ENCODE measurements at regions not wholly inside any gene's neighbourhood (a gene's known extent, or its start where the extent isn't known, plus 50 kb on each side); places are given as distances from the start of the nearest gene placed in this dataset.

- no peak for ATAC-seq
- no peak overlapping the region for H3K4me2 ChIP-seq (ENCODE audit: low read length)
- no TSS peak for BruUV-seq (replicated peaks)
- no peaks in the 10 kb centered on the region for H4K20me1 ChIP-seq (ENCODE audit: insufficient read depth)
- H3K36me3 ChIP-seq (ENCODE audit: control insufficient read depth in 1 of 2, insufficient read depth in 2 of 2, low read length in 2 of 2), result no peaks in the 10 kb centered on the region
- no peak overlapping the region for H2AFZ ChIP-seq (ENCODE audit: low read depth, low read length, poor library complexity, severe bottlenecking)
- RAD21 ChIA-PET (ENCODE audit: low non-redundant PET in 1 of 2, low total read pairs in 2 of 2, uncharacterized antibody in 2 of 2, unreplicated experiment in 2 of 2), result no interaction called here
- peaks cover 4 to 17% of the 10 kb centered on the region in 2 experiments; a peak in 2 of 4 replicates for H3K9me3 ChIP-seq (ENCODE audit: control insufficient read depth in 1 of 2, insufficient read depth in 1 of 2, low read depth in 1 of 2, low read length in 2 of 2)
- no peak overlapping the region for H3K9ac ChIP-seq (ENCODE audit: low read length)
- intact Hi-C loops (cut with micrococcal nuclease), result no loop called here
- TF ChIP-seq EZH2 (IDR thresholded peaks at IDR 0.05) (no peak), CTCF (IDR thresholded peaks at IDR 0.05 in 2 of 3, conservative IDR thresholded peaks at IDR 0.05 in 1 of 3; ENCODE audit: borderline replicate concordance in 1 of 3, insufficient read depth in 1 of 3, low read depth in 2 of 3, low read length in 2 of 3) (no peak), YY1 (IDR thresholded peaks at IDR 0.05; ENCODE audit: extremely low read depth, insufficient replicate concordance, low read depth, low read length) (no peak)
- CTCF ChIA-PET, result no interaction called here
- no peaks in the 10 kb centered on the region for H3K9me2 ChIP-seq (ENCODE audit: insufficient read depth)
- H3K27ac ChIP-seq (ENCODE audit: low read depth, low read length), result no peak overlapping the region
- no peak overlapping the region for H3K4me3 ChIP-seq (replicated peaks in 1 of 2; ENCODE audit: low read depth in 1 of 2, low read length in 2 of 2)
- H3K27me3 ChIP-seq (ENCODE audit: insufficient read depth, low read length), result no peaks in the 10 kb centered on the region
- H3K4me1 ChIP-seq (ENCODE audit: control insufficient read depth in 1 of 2, insufficient read depth in 2 of 2, low read length in 2 of 2), result no peaks in the 10 kb centered on the region
- DNase-seq (ENCODE audit: low read depth, low spot score), result no peak
- no peaks in the 10 kb centered on the region for H3K79me2 ChIP-seq (ENCODE audit: insufficient read depth, low read length)
- POLR2A ChIA-PET, result no interaction called here
Observed at GRCh38 chr2:76210551-76210950, 499.8 kb upstream of the GCFC2 start.

DNA sequence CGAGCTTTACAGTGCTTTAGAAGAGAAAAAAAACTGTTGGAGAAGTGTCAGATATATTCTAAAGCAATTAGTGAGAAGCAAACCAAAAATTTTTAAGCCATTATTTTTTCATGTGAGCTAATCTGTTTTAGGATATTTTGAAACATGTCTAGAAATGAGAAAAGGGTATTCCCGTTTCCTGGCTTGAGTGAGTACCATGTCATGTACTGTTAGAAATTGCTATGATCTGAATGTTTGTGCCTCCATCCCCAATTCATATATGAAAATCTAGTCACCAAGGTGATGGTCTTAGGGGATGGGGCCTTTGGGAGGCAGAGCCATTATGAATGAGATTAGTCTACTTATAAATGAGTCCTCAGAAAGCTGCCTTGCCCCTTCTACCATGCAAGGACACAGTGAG lies 493.3 kb upstream of the GCFC2 start:
- Histone ChIP-seq H3K79me2 (ENCODE audit: insufficient read depth, low read length) (no peaks in the 10 kb centered on the region), H2AFZ (ENCODE audit: low read depth, low read length, poor library complexity, severe bottlenecking) (no peak overlapping the region), H3K4me1 (ENCODE audit: control insufficient read depth in 1 of 2, insufficient read depth in 2 of 2, low read length in 2 of 2) (no peaks in the 10 kb centered on the region), H3K4me2 (ENCODE audit: low read length) (no peak overlapping the region), H3K27ac (ENCODE audit: low read depth, low read length) (no peak overlapping the region), H4K20me1 (ENCODE audit: insufficient read depth) (no peaks in the 10 kb centered on the region), H3K9ac (ENCODE audit: low read length) (no peak overlapping the region), H3K27me3 (ENCODE audit: insufficient read depth, low read length) (no peaks in the 10 kb centered on the region), H3K9me2 (ENCODE audit: insufficient read depth) (no peaks in the 10 kb centered on the region), H3K9me3 (ENCODE audit: control insufficient read depth in 1 of 2, insufficient read depth in 1 of 2, low read depth in 1 of 2, low read length in 2 of 2) (peaks cover 0 to 9% of the 10 kb centered on the region in 2 experiments; a peak in 2 of 4 replicates), H3K36me3 (ENCODE audit: control insufficient read depth in 1 of 2, insufficient read depth in 2 of 2, low read length in 2 of 2) (no peaks in the 10 kb centered on the region), H3K4me3 (replicated peaks in 1 of 2; ENCODE audit: low read depth in 1 of 2, low read length in 2 of 2) (no peak overlapping the region)
- DNase-seq (ENCODE audit: low read depth, low spot score) (no peak), ATAC-seq (no peak)
- intact Hi-C loops (cut with micrococcal nuclease), result no loop called here
- BruUV-seq (replicated peaks), result no TSS peak
- POLR2A ChIA-PET, result no interaction called here
- CTCF ChIA-PET, result no interaction called here
- no peak for TF ChIP-seq MAX (IDR thresholded peaks at IDR 0.05)
- TF ChIP-seq SRF (IDR thresholded peaks at IDR 0.05; ENCODE audit: low read depth), result no peak
- TF ChIP-seq, protein P1, sequence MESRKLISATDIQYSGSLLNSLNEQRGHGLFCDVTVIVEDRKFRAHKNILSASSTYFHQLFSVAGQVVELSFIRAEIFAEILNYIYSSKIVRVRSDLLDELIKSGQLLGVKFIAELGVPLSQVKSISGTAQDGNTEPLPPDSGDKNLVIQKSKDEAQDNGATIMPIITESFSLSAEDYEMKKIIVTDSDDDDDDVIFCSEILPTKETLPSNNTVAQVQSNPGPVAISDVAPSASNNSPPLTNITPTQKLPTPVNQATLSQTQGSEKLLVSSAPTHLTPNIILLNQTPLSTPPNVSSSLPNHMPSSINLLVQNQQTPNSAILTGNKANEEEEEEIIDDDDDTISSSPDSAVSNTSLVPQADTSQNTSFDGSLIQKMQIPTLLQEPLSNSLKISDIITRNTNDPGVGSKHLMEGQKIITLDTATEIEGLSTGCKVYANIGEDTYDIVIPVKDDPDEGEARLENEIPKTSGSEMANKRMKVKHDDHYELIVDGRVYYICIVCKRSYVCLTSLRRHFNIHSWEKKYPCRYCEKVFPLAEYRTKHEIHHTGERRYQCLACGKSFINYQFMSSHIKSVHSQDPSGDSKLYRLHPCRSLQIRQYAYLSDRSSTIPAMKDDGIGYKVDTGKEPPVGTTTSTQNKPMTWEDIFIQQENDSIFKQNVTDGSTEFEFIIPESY (IDR thresholded peaks at IDR 0.05; ENCODE audit: extremely low read depth, insufficient replicate concordance, low read length), result no peak
- no peak for TF ChIP-seq REST (IDR thresholded peaks at IDR 0.05; ENCODE audit: low read depth)
- TF ChIP-seq SIN3A (IDR thresholded peaks at IDR 0.05; ENCODE audit: low read depth), result no peak
- TF ChIP-seq POLR2AphosphoS5 (IDR thresholded peaks at IDR 0.05; ENCODE audit: low read depth, low read length), result no peak
- no peak for TF ChIP-seq POLR2A (IDR thresholded peaks at IDR 0.05; ENCODE audit: borderline replicate concordance, extremely low read depth, insufficient read depth, insufficient read length)
- no peak for TF ChIP-seq SP1 (IDR thresholded peaks at IDR 0.05; ENCODE audit: low read depth)
- no peak for TF ChIP-seq JUND (IDR thresholded peaks at IDR 0.05)
- no peak for TF ChIP-seq ZFX (IDR thresholded peaks at IDR 0.05)
- TF ChIP-seq ELF1 (IDR thresholded peaks at IDR 0.05; ENCODE audit: borderline replicate concordance, low read depth), result no peak
- RAD21 ChIA-PET (ENCODE audit: low non-redundant PET in 1 of 2, low total read pairs in 2 of 2, uncharacterized antibody in 2 of 2, unreplicated experiment in 2 of 2), result no interaction called here
